IPS-NIHi7 (cell line): ENCODE measurements at regions not wholly inside any gene's neighbourhood (a gene's known extent, or its start where the extent isn't known, plus 50 kb on each side); places are given as distances from the start of the nearest gene placed in this dataset.

Experiments
- DNase-seq: peaks from one replicate; pipeline ENCODE4 v3.0.0; 2012; ENCODE audit warnings: mixed read lengths; ENCODE audit errors: extremely low spot score

DNA sequence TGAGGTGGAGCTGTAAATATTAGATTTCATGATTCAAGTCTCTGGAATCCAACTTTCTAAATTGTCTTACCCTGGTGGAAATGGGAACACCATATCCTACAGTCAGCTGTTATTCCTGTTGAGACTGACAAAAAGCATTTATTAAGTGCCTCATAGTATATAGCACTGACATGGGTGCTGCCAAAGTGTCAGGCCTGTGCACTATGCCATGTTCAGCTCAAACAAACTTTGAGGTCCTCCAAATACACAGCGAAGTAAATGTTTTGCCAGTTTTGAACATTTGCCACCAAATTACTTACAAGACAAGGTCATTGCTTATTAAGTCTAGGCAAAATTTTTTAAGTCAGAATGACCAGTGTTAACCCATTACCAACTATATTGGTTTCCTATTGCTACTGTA, 162.9 kb upstream of the SLC25A13 start:
- no peak for DNase-seq

DNA sequence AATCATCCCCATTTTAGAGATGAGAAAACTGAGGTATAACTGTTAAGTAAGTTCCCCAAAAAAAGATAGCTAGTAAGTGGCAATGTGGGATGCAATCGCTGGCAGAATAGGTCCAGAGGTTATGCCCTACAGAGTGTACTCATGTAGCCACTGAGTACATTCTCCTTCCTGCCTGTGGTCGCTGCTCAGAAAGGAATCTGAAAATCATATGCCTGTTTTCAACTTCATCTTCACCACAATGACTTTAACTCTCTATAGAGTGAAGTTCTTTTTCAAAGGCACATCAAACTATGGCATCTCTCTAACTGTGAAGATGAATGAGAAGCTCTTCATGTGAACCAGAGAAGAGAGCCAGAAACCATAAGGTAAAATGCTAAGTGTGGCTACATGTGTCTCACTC, 162.2 kb upstream of the SLC25A13 start:
- no peak for DNase-seq

DNA sequence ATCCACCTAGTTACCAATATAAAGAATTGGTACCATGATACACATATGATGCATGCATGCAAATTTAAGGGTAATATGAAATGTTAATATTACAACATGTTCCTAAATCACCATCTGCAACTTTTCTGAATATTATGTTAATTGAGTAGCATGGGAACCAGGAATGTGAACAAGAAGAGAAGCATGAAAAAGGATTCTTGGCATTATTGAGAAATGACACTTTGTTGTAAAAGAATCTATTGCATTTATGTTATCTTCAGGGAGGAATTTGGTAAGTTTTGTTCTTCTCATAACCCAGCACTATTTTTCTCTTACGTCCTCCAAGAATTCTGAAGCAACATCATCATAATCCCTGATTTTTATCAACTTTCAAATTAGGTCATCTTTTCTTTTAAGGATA, 159.9 kb upstream of the SLC25A13 start:
- DNase-seq: no peak

DNA sequence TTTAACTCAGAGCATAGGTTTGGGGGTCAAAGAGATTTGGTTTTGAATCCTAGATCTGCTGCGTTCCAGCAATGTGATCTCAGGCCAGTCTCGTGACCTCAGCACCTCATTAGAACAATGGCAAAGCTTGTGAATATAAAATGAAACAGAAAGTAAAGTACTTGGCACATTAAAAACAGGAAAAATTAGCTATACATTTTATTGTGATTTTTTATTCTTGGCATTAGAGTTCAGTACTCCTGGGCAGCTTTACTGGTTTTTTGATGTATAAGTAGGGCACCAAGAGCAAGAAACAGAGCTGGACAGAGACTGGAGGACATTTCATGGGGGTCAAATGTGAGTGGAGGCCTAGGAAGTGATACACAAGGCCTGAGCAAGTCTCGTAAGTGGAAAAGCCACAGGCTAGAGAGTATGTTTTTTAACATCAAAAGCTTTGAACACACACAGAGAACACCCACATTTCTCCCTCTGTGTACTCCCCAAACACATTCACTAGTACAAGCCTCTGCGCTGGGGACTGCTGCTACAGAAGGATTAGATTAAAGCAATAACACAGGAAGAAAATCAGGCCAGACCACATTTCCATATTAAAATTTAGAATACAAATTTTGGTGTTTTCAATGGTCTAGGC, 157.2 kb upstream of the SLC25A13 start:
- DNase-seq: no peak

DNA sequence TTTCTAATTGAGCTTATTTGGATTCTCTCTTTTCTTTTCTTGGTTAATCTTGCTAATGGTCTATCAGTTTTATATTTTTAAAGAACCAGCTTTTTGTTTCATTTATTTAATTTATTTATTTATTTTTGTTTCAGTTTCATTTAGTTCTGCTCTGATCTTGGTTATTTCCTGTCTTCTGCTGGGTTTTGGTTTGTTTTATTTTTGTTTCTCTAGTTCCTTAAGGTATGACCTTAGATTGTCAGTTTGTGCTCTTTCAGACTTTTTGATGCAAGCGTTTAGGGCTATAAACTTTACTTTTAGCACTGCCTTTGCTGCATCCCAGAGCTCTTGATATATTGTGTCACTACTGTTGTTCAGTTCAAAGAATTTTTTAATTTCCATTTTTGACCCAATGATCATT, 149.7 kb upstream of the SLC25A13 start:
- no peak for DNase-seq

DNA sequence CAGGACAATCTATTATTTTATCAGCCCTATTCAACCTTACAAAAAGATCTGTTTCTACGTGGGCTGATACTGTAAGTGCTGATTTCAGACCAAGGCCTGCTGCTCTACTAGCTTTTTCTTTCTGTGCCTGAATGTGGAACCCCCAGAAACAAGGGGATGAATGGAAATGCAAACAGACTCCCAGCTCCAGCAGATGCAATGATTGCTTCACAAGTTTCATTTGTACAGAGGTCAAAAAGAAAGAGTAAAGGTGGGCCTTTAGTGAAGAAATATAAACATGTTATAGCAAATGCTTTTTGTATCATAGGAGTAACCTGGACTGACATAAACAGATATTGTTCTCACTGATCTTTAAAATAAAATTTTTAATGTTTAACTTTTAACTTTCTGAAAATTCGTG, 130.2 kb upstream of the SLC25A13 start:
- DNase-seq: no peak

DNA sequence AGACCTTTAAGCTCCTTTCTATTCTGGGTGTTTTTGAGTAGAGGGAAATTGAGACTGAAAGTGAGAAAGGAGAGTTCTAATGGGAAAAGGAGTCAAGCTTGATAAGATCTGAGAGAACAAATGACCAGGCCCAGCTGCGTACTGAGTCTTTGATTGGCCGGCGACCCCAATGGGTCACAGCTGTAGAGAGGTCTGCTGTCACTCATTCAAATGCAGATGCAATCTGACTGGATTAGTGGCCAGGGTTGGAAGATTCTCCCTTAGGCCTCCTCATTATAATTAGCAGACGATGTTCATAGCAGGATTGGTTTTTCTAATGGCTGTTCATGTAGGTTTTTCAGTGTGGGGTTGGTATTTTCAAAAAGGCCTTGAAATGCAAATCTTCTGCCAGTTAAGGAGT, 127.2 kb upstream of the SLC25A13 start:
- peak; percentile 23 for DNase-seq

DNA sequence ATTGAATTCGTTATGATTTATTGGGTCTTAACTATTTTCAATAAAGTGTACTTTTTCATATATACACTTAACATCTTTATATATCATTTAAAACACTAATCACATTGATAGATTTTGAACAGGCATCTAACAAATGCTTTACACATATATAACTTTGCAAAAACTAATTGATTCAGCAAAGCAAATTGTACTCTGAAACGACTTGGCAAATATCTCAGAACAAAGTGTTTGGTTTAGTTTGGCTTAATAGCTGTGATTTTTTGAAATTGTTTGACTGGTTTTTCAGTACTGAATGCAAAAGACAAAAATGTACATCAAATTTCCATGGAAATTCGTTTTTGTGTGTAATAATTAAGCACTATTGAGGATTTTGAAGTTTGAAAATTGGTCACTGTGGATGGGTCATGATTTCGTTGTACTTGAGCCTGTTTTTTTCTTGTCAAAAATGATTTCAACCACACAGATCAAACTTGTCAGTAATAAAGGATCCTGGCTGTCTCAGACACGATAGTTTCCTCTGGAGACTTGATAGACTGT, 125.3 kb upstream of the SLC25A13 start:
- DNase-seq: no peak

DNA sequence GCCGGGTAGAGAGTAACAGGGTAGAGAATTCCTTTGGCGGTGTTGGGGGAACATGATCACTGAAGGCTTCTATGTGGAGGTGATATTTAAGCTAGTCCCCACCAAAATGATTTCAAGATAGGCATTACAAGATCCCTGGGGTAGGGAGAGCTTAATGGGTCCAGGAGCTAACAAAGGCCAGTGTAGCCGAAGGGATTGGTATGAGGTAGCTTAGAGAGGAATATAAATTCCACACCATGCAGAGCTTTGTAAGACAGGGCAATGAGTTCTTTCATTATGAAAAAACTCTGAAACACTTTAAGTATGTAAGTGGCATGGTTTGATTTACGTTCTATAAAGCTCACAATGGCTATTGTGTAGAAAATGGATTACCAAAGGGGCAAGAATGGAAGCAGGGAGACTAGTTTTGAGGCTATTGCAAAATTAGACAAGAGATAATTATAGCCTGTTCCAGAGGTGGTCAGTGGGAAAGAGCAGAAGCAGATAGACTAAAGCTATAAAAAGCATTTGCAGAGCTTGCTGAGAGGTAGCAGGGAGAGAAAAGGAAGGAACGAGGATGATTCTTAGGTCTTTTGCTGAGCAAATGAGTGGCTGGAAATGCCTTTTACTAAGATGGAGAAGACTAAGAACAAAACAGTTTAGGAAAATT, 119.7 kb upstream of the SLC25A13 start:
- no peak for DNase-seq

DNA sequence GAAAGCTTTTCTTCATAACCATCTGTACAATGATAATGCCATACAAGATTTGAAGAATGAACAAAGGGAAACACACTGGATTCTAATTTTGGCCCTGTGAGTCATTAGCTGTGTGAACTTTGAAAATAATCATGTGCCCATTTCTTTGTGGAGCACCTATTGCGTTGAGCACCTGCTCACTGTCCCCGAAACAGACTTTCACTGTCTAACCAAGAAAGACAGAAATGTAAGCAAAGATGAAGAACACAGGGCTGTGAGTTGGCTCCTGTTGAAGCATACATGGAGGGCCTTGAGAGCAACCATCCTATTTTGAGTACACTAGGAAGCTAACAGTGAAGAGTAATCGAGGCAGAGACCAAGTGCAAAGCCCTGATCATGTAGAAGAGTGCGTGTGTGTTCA, 118.4 kb upstream of the SLC25A13 start:
- DNase-seq: no peak

DNA sequence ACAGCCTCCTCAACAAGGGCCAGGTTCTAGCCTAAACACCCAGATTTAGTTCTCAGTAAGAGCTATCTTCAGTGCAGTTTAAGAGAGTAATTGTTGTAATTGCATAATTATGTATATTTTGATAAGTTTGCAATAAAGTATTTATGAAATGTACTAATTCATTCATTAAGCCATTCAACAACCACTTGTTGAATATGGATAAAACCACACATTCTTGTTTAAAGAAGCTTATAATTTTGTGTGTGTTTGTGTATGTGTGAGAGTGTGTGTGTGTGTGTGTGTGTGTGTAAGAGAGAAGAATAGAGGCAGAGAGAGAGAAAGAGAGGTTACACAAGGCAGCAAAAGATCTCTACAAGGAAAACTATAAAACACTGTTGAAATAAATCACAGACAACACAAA, 115.0 kb upstream of the SLC25A13 start:
- DNase-seq: no peak

DNA sequence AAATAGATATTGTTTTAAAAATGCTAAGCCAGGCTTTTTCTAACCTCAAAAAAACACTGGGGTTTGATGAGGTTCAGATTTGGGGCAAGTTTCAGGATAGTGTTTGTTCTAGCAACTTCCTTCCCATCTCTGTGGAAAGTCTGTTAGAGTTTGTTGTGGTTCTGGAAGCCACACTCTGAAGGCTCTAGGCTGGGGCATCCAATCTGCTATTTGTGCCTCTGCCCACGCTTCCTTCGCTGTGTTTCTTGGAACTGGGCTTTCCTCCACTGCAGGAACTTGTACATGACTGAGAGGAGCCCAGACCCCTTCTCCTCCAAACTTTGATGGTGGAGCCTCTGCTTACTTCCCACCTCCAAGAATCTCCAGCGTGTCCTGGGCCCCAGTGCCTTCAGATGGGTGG, 108.5 kb upstream of the SLC25A13 start:
- DNase-seq: no peak

DNA sequence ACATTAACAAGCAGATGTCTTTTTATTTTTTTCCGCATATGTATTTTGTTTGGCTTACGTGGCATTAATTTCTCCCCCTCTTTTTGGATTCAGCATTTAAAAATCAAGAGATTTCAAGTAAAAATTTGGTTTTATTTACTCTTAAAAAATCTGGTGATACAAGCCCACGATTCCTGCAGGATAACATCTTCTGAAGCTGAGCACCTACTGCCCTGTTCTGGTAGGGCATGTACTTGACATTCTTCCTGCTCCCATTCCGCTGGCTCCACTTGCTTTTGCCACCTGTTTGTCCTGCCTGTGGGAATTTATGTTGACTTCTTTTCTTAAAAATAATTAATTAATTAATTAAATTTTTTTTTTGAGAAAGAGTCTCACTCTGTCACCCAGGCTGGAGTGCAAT, 105.2 kb upstream of the SLC25A13 start:
- no peak for DNase-seq

DNA sequence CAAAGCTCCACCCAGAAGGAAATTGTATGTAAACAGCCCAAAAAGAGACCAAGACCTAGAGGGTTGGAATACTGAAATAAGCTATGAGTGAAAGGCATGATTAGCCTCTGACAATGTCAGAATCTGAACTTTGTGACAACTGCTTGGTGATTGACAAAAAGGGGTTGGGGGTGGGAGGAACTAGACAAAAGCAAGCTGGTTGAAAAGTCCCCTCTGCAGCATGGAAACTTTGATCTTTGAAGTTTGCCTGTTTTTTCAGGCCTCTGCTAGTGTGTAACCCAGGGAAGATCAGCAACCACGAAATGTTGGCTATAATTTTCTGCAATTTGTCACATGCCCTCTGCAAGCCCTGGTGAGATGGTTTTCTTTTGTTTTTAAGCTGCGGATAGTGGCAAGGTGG, 104.8 kb upstream of the SLC25A13 start:
- no peak for DNase-seq

DNA sequence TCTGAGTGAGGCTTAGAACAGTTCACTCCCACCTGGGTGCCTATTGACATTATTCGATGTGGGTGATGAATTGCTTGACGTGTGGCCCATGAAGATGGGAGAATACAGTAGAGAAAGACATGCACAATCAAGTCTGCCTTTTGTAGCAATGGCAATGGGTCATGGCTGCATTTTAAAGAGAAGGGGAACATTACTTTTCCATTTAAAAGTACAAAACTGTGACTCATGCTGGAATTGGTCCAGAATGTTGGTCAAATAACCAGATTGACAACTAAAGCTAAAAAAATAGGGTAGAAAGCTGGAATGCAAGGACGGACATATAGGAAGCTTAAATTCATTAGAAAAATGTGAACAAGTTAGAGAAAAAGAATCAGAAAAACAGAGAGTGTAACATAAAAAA, 104.1 kb upstream of the SLC25A13 start:
- no peak for DNase-seq

DNA sequence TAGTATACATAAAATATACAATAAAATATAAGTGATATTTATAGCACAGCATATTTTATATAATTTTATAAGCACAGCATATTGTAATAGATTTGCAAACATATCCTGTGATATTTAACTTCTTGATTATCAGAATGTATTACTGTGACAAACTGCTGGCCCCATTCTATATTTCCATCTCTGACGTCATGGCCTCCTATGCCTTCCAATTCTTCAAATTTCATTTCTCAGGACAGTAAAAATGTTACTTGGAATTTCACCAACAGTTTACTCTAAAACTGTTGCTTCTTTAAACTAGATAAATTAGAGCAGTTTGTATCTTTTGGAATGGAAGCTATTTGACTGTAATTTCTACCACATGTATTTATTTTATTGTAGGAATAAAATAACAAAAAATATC, 102.5 kb upstream of the SLC25A13 start:
- no peak for DNase-seq

DNA sequence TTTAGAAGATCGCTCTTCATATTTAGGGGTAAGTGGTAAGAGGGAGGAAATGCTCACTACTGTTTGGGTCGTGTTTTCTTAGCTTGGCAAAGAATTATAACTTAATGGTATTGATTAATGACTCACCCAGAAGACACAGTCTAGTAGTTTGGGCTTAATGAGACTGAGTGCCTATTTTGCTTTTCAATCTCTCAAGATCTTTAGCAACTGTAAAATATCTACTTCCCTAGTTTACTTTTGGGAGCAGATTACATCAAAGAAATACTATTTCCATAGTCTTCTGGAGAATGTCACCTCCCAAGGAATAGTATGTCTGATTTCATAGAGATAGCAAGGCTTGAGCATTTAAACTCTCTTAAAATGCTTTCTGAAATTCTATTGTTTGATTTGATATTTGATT, 100.5 kb upstream of the SLC25A13 start:
- no peak for DNase-seq

DNA sequence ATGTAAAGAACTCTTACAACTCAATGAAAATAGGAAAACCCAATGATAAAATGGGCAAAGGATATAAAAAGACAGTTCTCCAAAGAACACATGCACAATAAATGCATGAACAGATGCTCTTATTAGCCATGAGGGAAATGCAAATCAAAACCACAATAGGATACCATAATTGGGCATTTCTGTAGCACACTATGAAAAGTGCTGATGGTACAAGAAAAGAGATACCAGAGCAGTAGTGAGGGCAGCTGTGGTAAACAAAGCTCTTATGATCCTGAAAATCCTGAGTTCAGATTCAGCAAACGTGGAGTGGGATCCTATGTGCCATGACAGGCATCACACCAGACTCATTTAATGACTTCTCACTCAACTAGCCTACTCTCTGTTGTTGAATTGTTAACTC, 96.7 kb upstream of the SLC25A13 start:
- DNase-seq: no peak

DNA sequence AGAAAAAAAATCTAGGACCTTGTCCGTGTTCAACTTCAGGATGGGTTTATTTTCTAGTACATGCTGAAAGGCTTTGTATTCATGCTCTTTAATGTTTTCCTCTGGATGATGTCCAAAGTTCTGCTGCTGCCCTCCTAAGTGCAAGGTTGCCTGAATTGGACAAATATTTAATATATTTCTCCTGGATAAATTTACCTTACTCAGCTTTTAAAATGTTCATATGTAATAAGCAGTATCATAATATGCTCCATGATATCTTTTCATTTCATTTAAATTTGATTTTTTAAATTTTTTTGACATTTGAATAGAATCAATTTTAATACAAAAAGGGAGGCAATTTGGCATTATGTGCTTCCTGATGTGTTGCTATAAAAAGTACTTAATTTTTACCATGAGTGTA, 95.9 kb upstream of the SLC25A13 start:
- no peak for DNase-seq

DNA sequence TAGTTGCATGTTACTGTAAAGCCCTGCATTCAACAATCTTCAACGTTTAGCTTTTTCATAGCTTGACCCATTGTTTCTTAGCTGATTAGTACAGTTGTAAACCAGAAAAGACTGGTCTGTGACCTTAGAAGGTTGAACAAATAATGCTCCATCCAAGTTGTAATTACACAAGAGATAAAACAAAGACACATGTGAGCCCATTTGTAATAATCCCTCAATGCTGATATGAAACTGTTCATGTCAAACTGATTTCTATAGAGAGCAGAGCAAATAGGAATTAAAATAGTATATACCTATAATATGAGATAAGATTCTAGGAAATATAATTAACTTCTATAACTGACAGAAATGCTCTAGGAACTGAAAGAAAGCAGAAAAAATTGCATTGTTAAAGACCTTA, 94.7 kb upstream of the SLC25A13 start:
- DNase-seq: no peak

DNA sequence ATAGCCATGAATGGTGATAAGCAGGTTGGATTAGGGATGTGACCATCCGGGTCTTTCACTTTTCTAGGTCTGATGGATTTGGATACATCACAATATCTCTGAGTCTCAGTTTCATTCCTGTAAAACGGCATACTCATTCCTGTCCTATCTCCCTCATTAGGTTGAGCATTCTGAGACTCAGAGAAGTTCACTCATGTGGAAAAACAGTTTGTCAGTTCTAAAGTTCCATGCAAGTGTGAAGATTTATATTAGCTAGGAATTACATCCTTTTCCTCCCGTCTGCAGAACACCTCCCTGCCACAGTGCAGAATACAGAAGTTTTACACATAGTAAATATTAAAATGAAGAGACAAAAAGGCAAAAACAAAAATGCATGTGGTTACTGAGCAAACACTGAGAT, 94.2 kb upstream of the SLC25A13 start:
- DNase-seq: no peak

DNA sequence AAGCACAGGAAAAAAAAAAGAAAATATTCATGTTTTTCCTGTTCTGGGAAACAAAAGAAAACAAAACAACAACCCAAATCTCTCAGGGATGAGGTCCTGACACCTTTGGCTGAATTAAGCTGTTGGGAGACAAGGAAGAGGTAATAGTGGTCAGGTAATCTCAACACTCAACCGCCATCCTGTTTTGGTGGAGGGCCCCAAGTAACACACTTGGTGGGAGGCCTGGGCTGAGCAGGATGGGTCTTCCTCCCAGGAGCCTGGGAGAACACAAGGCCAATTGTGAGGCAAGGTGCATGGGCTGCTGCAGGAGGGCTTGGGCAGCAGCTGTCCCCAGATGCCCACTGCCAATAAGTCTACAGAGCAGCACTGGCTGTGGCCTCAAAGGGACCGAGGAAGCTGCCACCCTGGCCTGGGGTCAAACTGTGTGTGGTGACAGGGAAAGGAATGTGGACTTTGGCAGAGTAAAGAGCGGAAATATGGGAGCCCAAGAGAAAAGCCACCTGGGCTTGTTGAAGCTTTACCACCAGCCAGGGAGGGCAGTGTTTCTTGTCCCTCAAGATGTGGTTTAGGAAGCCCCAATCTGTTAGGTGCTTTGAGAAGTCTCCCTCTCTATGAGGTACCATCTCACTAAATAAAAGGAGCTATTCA, 93.5 kb upstream of the SLC25A13 start:
- no peak for DNase-seq

DNA sequence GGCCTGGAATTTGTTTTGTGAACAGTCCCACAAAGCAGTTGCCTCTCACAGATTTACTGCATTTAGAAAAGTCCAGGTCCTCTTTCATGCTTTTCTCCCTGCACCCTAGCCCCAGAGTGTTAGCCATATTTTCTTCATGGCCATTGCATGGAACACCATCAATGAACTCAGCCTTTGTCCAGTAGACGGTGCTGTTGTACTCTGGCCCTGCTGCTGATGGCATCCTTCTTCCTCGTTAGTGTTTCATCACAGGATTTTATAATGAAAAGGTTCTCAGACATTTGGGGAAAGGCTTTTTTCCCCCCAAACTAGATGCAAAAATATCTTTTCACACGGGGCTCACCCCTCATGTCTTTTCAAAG, 93.0 kb upstream of the SLC25A13 start:
- DNase-seq: peak; percentile 68
